HepG2 (cell line): ENCODE measurements at regions not wholly inside any gene's neighbourhood (a gene's known extent, or its start where the extent isn't known, plus 50 kb on each side); places are given as distances from the start of the nearest gene placed in this dataset.

ENCODE experiments used
- AHR ChIP-seq: IDR thresholded peaks from 2 replicates; pipeline ENCODE4 v1.6.1; 2018; ENCODE audit warnings: missing genetic modification reagents, missing compliant biosample characterization
- ARID5B ChIP-seq: IDR thresholded peaks from 2 replicates; pipeline ENCODE4 v1.4.0; 2020; ENCODE audit warnings: mild to moderate bottlenecking, missing genetic modification reagents
- FLYWCH1 ChIP-seq: sonication (generic); formaldehyde crosslinking; IDR thresholded peaks from 2 replicates; pipeline ENCODE4 v1.8.1; 2023; ENCODE audit warnings: mild to moderate bottlenecking, missing genetic modification reagents
- GPN1 ChIP-seq: sonication (generic); formaldehyde crosslinking; IDR thresholded peaks from 2 replicates; pipeline ENCODE4 v1.5.1; 2020; ENCODE audit warnings: missing genetic modification reagents, borderline replicate concordance
- HDAC1 ChIP-seq: sonication (generic); formaldehyde crosslinking; IDR thresholded peaks from 2 replicates; pipeline ENCODE4 v1.5.1; 2020; ENCODE audit warnings: mild to moderate bottlenecking, missing genetic modification reagents
- NR2C2 ChIP-seq: sonication (generic); formaldehyde crosslinking; IDR thresholded peaks from 2 replicates; pipeline ENCODE4 v1.4.0; 2020; ENCODE audit warnings: missing genetic modification reagents, mild to moderate bottlenecking, moderate library complexity, borderline replicate concordance
- PRMT3 ChIP-seq: sonication (generic); formaldehyde crosslinking; IDR thresholded peaks from 2 replicates; pipeline ENCODE4 v1.8.1; 2022; ENCODE audit warnings: low read depth, mild to moderate bottlenecking, moderate library complexity, missing genetic modification reagents, borderline replicate concordance
- RELA ChIP-seq: sonication (generic); formaldehyde crosslinking; IDR thresholded peaks from 2 replicates; pipeline ENCODE4 v1.4.0; 2020; ENCODE audit warnings: missing genetic modification reagents
- SALL1 ChIP-seq: sonication (generic); formaldehyde crosslinking; IDR thresholded peaks from 2 replicates; pipeline ENCODE4 v1.8.0; 2022; ENCODE audit warnings: mild to moderate bottlenecking, missing genetic modification reagents
- SIN3B ChIP-seq: fragments of 150-350 bp; IDR thresholded peaks from 2 replicates; pipeline ENCODE4 v1.6.1; 2014; ENCODE audit warnings: low read length
- SP4 ChIP-seq: sonication (generic); formaldehyde crosslinking; IDR thresholded peaks from 2 replicates; pipeline ENCODE4 v1.8.1; 2023; ENCODE audit warnings: mild to moderate bottlenecking, missing genetic modification reagents
- TAF15 ChIP-seq: fragments of 200-400 bp; formaldehyde crosslinking; IDR thresholded peaks from one replicate; pipeline ENCODE4 v1.6.1; 2018; ENCODE audit warnings: mild to moderate bottlenecking, low read depth, low read length; ENCODE audit not compliant: poor library complexity, severe bottlenecking
- THAP7 ChIP-seq: sonication (generic); formaldehyde crosslinking; IDR thresholded peaks from 2 replicates; pipeline ENCODE4 v1.8.1; 2023; ENCODE audit warnings: mild to moderate bottlenecking, missing genetic modification reagents
- YEATS2 ChIP-seq: sonication (generic); formaldehyde crosslinking; IDR thresholded peaks from 2 replicates; pipeline ENCODE4 v1.4.0; 2020; ENCODE audit warnings: missing genetic modification reagents, borderline replicate concordance
- ZNF292 ChIP-seq: sonication (generic); formaldehyde crosslinking; IDR thresholded peaks from 2 replicates; pipeline ENCODE4 v1.8.1; 2022; ENCODE audit warnings: mild to moderate bottlenecking, low read depth, missing genetic modification reagents, borderline replicate concordance
- ZNF615 ChIP-seq: sonication (generic); formaldehyde crosslinking; IDR thresholded peaks from 2 replicates; pipeline ENCODE4 v1.5.0; 2020; ENCODE audit warnings: mild to moderate bottlenecking, missing genetic modification reagents, borderline replicate concordance
- ZNF616 ChIP-seq: sonication (generic); formaldehyde crosslinking; IDR thresholded peaks from 2 replicates; pipeline ENCODE4 v1.5.0; 2020; ENCODE audit warnings: low read depth, mild to moderate bottlenecking, missing genetic modification reagents
- ZNF652 ChIP-seq: IDR thresholded peaks from 2 replicates; pipeline ENCODE4 v1.6.1; 2016; ENCODE audit warnings: low read depth, borderline replicate concordance
- ZNF749 ChIP-seq: sonication (generic); formaldehyde crosslinking; IDR thresholded peaks from 2 replicates; pipeline ENCODE4 v1.8.0; 2022; ENCODE audit warnings: mild to moderate bottlenecking, missing genetic modification reagents, moderate library complexity, borderline replicate concordance
- TF ChIP-seq, protein P1 (sequence below): sonication (generic); formaldehyde crosslinking; IDR thresholded peaks from 2 replicates; pipeline ENCODE4 v1.4.0; 2020; ENCODE audit warnings: missing genetic modification reagents, low read depth, mild to moderate bottlenecking, borderline replicate concordance
- TF ChIP-seq, protein P2 (sequence below): IDR thresholded peaks from 2 replicates; pipeline ENCODE4 v1.6.1; 2016; ENCODE audit warnings: missing compliant biosample characterization, missing genetic modification reagents, borderline replicate concordance

DNA sequence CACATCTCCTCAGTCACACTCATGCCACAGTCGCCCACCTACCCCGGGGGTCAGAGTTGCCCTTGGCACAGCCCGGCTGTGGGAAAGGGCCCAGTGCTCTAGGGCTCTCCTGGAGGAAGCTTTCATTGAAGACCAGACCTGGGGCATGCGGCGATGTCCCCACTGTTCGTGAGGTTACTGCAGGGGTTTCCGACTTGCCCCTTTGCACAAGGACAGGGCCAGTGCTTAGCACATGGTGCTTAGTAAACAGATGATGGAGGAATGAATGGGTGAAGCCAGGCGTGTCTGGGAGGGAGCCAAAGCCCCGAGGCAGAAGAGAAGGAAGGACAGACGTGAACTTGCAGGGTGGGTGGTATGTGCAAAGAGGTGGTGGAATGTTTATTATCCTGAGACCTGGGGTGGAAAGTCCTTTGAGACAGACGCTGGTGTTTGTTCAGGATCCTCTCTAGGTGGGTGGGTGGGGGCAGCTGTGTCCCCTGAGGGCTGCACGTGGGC, 205.9 kb upstream of the ARL4C start (continued):
- peak; percentile 47; the same call in 1 of the 2 replicates for TF ChIP-seq ARID5B (CRISPR knock-in tag)
- no peak for TF ChIP-seq ZNF652 (CRISPR knock-in tag)
- no peak for TF ChIP-seq RELA (CRISPR knock-in tag)
- no peak for TF ChIP-seq ZNF615 (CRISPR knock-in tag)
- TF ChIP-seq GPN1 (CRISPR knock-in tag): 0 out of 2 replicates have a peak, but pooled peaks have one; percentile 44
- TF ChIP-seq YEATS2 (CRISPR knock-in tag): no peak
- no peak for TF ChIP-seq NR2C2 (CRISPR knock-in tag)
- TF ChIP-seq AHR: no peak
- TF ChIP-seq ZNF292 (CRISPR knock-in tag): peak; percentile 41; the same call in 1 of the 2 replicates
- TF ChIP-seq, protein P1, sequence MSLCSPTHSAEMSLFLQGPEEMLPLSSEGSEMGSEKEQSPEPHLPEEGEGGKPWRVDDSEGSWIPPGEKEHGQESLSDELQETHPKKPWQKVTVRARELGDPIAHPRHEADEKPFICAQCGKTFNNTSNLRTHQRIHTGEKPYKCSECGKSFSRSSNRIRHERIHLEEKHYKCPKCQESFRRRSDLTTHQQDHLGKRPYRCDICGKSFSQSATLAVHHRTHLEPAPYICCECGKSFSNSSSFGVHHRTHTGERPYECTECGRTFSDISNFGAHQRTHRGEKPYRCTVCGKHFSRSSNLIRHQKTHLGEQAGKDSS (CRISPR knock-in tag): no peak
- 0 out of 2 replicates have a peak, but pooled peaks have one; percentile 19 for TF ChIP-seq ZNF749
- TF ChIP-seq SP4 (CRISPR knock-in tag): 0 out of 2 replicates have a peak, but pooled peaks have one; percentile 26
- TF ChIP-seq ZNF616 (CRISPR knock-in tag): 0 out of 2 replicates have a peak, but pooled peaks have one; percentile 31
- no peak for TF ChIP-seq FLYWCH1 (CRISPR knock-in tag)
- no peak for TF ChIP-seq SIN3B
- TF ChIP-seq HDAC1 (CRISPR knock-in tag): 0 out of 2 replicates have a peak, but pooled peaks have one; percentile 25
- TF ChIP-seq SALL1: peak; percentile 30
- TF ChIP-seq TAF15: no peak
- TF ChIP-seq THAP7 (CRISPR knock-in tag): no peak
- TF ChIP-seq, protein P2, sequence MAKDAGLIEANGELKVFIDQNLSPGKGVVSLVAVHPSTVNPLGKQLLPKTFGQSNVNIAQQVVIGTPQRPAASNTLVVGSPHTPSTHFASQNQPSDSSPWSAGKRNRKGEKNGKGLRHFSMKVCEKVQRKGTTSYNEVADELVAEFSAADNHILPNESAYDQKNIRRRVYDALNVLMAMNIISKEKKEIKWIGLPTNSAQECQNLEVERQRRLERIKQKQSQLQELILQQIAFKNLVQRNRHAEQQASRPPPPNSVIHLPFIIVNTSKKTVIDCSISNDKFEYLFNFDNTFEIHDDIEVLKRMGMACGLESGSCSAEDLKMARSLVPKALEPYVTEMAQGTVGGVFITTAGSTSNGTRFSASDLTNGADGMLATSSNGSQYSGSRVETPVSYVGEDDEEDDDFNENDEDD (CRISPR knock-in tag): peak; percentile 20; the same call in 1 of the 2 replicates
- TF ChIP-seq PRMT3 (CRISPR knock-in tag): no peak
